ENCODE measurements at regions not wholly inside any gene's neighbourhood (a gene's known extent, or its start where the extent isn't known, plus 50 kb on each side); places are given as distances from the start of the nearest gene placed in this dataset.

GRCh38 chr2:221211653-221212052 lies 360.5 kb downstream of the EPHA4 start:
- DNase-seq (ENCODE audit: low spot score), result no peak

GRCh38 chr2:221212105-221212504 lies 360.0 kb downstream of the EPHA4 start:
- DNase-seq (ENCODE audit: low spot score), result no peak

- no peak for DNase-seq (ENCODE audit: low spot score)
These were observed 356.6 kb downstream of the EPHA4 start for GRCh38 chr2:221215487-221215886.

GRCh38 chr2:221216636-221217035 lies 355.5 kb downstream of the EPHA4 start:
- DNase-seq (ENCODE audit: low spot score), result no peak

- DNase-seq (ENCODE audit: low spot score), result no peak
These were observed 346.4 kb downstream of the EPHA4 start for GRCh38 chr2:221225752-221226151.

GRCh38 chr2:221228214-221228769 lies 343.8 kb downstream of the EPHA4 start:
- DNase-seq (ENCODE audit: low spot score), result no peak

- no peak for DNase-seq (ENCODE audit: low spot score)
These were observed 343.0 kb downstream of the EPHA4 start for GRCh38 chr2:221229099-221229498.

GRCh38 chr2:221231511-221231910 lies 340.6 kb downstream of the EPHA4 start:
- no peak for DNase-seq (ENCODE audit: low spot score)

GRCh38 chr2:221235941-221236340 lies 336.2 kb downstream of the EPHA4 start:
- DNase-seq (ENCODE audit: low spot score), result no peak

- DNase-seq (ENCODE audit: low spot score), result no peak
These were observed 331.0 kb downstream of the EPHA4 start for GRCh38 chr2:221241072-221241471.

- DNase-seq (ENCODE audit: low spot score), result no peak
These were observed 328.3 kb downstream of the EPHA4 start for GRCh38 chr2:221243771-221244170.

GRCh38 chr2:221245045-221245444 lies 327.1 kb downstream of the EPHA4 start:
- no peak for DNase-seq (ENCODE audit: low spot score)

- no peak for DNase-seq (ENCODE audit: low spot score)
These were observed 326.3 kb downstream of the EPHA4 start for GRCh38 chr2:221245772-221246171.

- DNase-seq (ENCODE audit: low spot score), result no peak
These were observed 317.8 kb downstream of the EPHA4 start for GRCh38 chr2:221254299-221254698.

- DNase-seq (ENCODE audit: low spot score), result no peak
These were observed 316.2 kb downstream of the EPHA4 start for GRCh38 chr2:221255862-221256261.

- no peak for DNase-seq (ENCODE audit: low spot score)
These were observed 313.6 kb downstream of the EPHA4 start for GRCh38 chr2:221258464-221258863.

- no peak for DNase-seq (ENCODE audit: low spot score)
These were observed 309.5 kb downstream of the EPHA4 start for GRCh38 chr2:221262651-221263050.

GRCh38 chr2:221263573-221263972 lies 308.5 kb downstream of the EPHA4 start:
- no peak for DNase-seq (ENCODE audit: low spot score)

- no peak for DNase-seq (ENCODE audit: low spot score)
These were observed 307.8 kb downstream of the EPHA4 start for GRCh38 chr2:221264318-221264717.

- no peak for DNase-seq (ENCODE audit: low spot score)
These were observed 304.2 kb downstream of the EPHA4 start for GRCh38 chr2:221267773-221268425.

GRCh38 chr2:221268631-221269030 lies 303.5 kb downstream of the EPHA4 start:
- DNase-seq (ENCODE audit: low spot score), result no peak

GRCh38 chr2:221270806-221271205 lies 301.3 kb downstream of the EPHA4 start:
- DNase-seq (ENCODE audit: low spot score), result no peak

GRCh38 chr2:221272729-221273128 lies 299.4 kb downstream of the EPHA4 start:
- DNase-seq (ENCODE audit: low spot score), result no peak

- DNase-seq (ENCODE audit: low spot score), result no peak
These were observed 296.1 kb downstream of the EPHA4 start for GRCh38 chr2:221276033-221276432.
